Neural cell (in vitro differentiated cells): ENCODE measurements at regions not wholly inside any gene's neighbourhood (a gene's known extent, or its start where the extent isn't known, plus 50 kb on each side); places are given as distances from the start of the nearest gene placed in this dataset.

Experiments used
- H2AFZ ChIP-seq: fragments of 200-600, 300-800 bp; sonication (generic), shearing (Covaris generic); 2 replicates; pipeline ENCODE4 v1.6.0; 2014; ENCODE audit warnings: low read depth, mild to moderate bottlenecking, antibody characterized with exemption, low read length, moderate library complexity
- H3F3A ChIP-seq: fragments of 200-600 bp; shearing (Covaris generic); 2 replicates; pipeline ENCODE4 v1.6.1; 2016; ENCODE audit warnings: mild to moderate bottlenecking, moderate library complexity, mixed read lengths, antibody characterized with exemption, low read length; ENCODE audit not compliant: insufficient read depth, poor library complexity, severe bottlenecking
- H3K27ac ChIP-seq: fragments of 200-600, 300-800 bp; sonication (generic), shearing (Covaris generic); 2 replicates; pipeline ENCODE4 v1.5.1; 2014; ENCODE audit warnings: mild to moderate bottlenecking, low read length, moderate library complexity
- H3K27me3 ChIP-seq: fragments of 300-800, 200-600 bp; sonication (generic), shearing (Covaris generic); 2 replicates; pipeline ENCODE4 v1.6.0; 2014; ENCODE audit warnings: mild to moderate bottlenecking, low read depth, low read length, moderate library complexity; ENCODE audit not compliant: insufficient read depth
- H3K36me3 ChIP-seq: fragments of 300-800, 200-600 bp; sonication (generic), shearing (Covaris generic); 2 replicates; pipeline ENCODE4 v1.5.1; 2014; ENCODE audit warnings: mild to moderate bottlenecking, antibody characterized with exemption, low read length, moderate library complexity; ENCODE audit not compliant: insufficient read depth
- H3K4me2 ChIP-seq: fragments of 300-800, 200-600 bp; sonication (generic), shearing (Covaris generic); 2 replicates; pipeline ENCODE4 v1.6.0; 2014; ENCODE audit warnings: mild to moderate bottlenecking, low read length
- H3K4me3 ChIP-seq: fragments of 300-800, 200-600 bp; sonication (generic), shearing (Covaris generic); 2 replicates; pipeline ENCODE4 v1.5.1; 2014; ENCODE audit warnings: mild to moderate bottlenecking, low read length, moderate library complexity
- H3K79me2 ChIP-seq: fragments of 200-600 bp; shearing (Covaris generic); replicated peaks from 2 replicates; pipeline ENCODE4 v1.6.0; 2014; ENCODE audit warnings: mild to moderate bottlenecking, low read length, moderate library complexity; ENCODE audit not compliant: insufficient read depth
- H3K9ac ChIP-seq: fragments of 300-800, 200-600 bp; sonication (generic), shearing (Covaris generic); 2 replicates; pipeline ENCODE4 v1.6.1; 2016; ENCODE audit warnings: mild to moderate bottlenecking, low read length, mixed read lengths
- H3K9me2 ChIP-seq: fragments of 200-600 bp; shearing (Covaris generic); 2 replicates; pipeline ENCODE4 v1.6.1; 2016; ENCODE audit warnings: mild to moderate bottlenecking, low read length, mixed read lengths; ENCODE audit not compliant: insufficient read depth
- H3K9me3 ChIP-seq: fragments of 200-600, 300-800 bp; sonication (generic), shearing (Covaris generic); 2 replicates; pipeline ENCODE4 v1.6.1; 2016; ENCODE audit warnings: mild to moderate bottlenecking, mixed run types, low read length, moderate library complexity, mixed read lengths
- H4K20me1 ChIP-seq: fragments of 200-600 bp; shearing (Covaris generic); 2 replicates; pipeline ENCODE4 v1.6.1; 2016; ENCODE audit warnings: mild to moderate bottlenecking, mixed run types; ENCODE audit not compliant: insufficient read depth
- EP300 ChIP-seq: fragments of 450-650 bp; conservative IDR thresholded peaks from 2 replicates; pipeline ENCODE4 v1.6.1; 2014; ENCODE audit warnings: antibody characterized with exemption, mild to moderate bottlenecking, moderate library complexity; ENCODE audit not compliant: poor library complexity, severe bottlenecking
- EZH2 ChIP-seq: fragments of 200-600, 300-800 bp; shearing (Covaris generic), sonication (generic); IDR thresholded peaks from 2 replicates; pipeline ENCODE4 v1.6.1; 2014; ENCODE audit warnings: antibody characterized with exemption, low read length, borderline replicate concordance, mild to moderate bottlenecking; ENCODE audit not compliant: insufficient read depth, poor library complexity, severe bottlenecking
- MXI1 ChIP-seq: fragments of 450-650 bp; conservative IDR thresholded peaks from 2 replicates; pipeline ENCODE4 v1.6.1; 2014; ENCODE audit warnings: antibody characterized with exemption, mild to moderate bottlenecking; ENCODE audit not compliant: poor library complexity, severe bottlenecking
- POLR2AphosphoS5 ChIP-seq: IDR thresholded peaks from 2 replicates; pipeline ENCODE4 v1.6.1; 2012
- RAD21 ChIP-seq: fragments of 450-650 bp; conservative IDR thresholded peaks from 2 replicates; pipeline ENCODE4 v1.6.1; 2014; ENCODE audit warnings: antibody characterized with exemption, mild to moderate bottlenecking, moderate library complexity
- SMC3 ChIP-seq: fragments of 450-650 bp; conservative IDR thresholded peaks from 2 replicates; pipeline ENCODE4 v1.6.1; 2014; ENCODE audit warnings: antibody characterized with exemption, mild to moderate bottlenecking, moderate library complexity; ENCODE audit not compliant: poor library complexity
- TAF1 ChIP-seq: IDR thresholded peaks from 2 replicates; pipeline ENCODE4 v1.6.1; 2012; ENCODE audit warnings: low read depth
- TF ChIP-seq, protein P1 (sequence below): IDR thresholded peaks from 2 replicates; pipeline ENCODE4 v1.6.1; 2012; ENCODE audit warnings: borderline replicate concordance
- TF ChIP-seq, protein P2 (sequence below): fragments of 450-650 bp; IDR thresholded peaks from 2 replicates; pipeline ENCODE4 v1.5.1; 2014; ENCODE audit warnings: antibody characterized with exemption, mild to moderate bottlenecking, moderate library complexity; ENCODE audit not compliant: poor library complexity, severe bottlenecking

DNA sequence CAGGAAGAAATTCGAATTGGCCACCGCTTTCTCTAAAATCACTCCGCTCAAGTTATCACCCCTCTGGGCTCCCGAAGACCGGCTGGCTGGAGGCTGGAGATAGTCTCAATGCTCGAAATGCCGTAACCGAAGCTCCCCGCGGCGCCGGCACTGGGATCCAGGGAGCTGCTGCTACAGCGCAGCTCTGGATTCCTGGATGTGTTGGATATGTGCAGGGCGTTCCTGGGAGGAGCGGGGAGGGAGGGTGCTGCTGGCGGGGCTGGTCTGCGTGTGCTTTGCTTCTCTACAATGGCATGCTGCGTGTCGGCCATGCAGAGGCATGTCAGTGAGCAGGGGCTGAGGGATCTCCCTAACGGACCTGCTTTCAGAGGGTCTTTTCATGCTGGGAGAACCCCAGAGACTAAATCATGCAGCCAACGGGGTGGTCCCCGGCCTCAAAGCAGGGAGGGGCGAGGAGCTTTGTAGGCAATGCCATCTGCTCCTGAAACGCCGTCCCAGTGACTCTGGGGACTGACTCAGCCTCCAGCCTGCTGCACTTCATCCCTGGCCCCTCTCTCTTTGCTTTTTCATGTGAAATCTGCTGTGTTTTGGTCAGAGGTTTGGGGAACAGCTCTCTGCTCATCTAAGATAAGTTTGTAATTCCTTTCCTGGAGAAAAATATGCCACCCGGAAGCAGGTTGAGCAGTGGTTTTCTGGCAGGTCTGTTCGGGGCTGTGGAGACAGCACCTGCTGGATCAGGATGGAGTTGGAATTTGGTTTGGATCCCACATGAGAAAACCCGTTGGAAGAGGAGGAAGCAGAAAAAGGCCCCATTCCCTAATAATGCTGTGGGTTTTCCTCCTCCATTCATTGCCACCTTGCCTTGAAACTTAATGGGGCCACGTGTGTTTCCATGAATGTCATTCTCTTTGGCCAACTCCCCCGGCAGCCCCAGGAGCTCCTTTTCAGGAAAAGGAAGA, 311.4 kb downstream of the SEC14L1 start:
- TF ChIP-seq SMC3 (no peak), EZH2 (no peak), MXI1 (peak; percentile 78), RAD21 (no peak), TAF1 (peak; percentile 64), POLR2AphosphoS5 (peak; percentile 86), EP300 (no peak)
- TF ChIP-seq, protein P1, sequence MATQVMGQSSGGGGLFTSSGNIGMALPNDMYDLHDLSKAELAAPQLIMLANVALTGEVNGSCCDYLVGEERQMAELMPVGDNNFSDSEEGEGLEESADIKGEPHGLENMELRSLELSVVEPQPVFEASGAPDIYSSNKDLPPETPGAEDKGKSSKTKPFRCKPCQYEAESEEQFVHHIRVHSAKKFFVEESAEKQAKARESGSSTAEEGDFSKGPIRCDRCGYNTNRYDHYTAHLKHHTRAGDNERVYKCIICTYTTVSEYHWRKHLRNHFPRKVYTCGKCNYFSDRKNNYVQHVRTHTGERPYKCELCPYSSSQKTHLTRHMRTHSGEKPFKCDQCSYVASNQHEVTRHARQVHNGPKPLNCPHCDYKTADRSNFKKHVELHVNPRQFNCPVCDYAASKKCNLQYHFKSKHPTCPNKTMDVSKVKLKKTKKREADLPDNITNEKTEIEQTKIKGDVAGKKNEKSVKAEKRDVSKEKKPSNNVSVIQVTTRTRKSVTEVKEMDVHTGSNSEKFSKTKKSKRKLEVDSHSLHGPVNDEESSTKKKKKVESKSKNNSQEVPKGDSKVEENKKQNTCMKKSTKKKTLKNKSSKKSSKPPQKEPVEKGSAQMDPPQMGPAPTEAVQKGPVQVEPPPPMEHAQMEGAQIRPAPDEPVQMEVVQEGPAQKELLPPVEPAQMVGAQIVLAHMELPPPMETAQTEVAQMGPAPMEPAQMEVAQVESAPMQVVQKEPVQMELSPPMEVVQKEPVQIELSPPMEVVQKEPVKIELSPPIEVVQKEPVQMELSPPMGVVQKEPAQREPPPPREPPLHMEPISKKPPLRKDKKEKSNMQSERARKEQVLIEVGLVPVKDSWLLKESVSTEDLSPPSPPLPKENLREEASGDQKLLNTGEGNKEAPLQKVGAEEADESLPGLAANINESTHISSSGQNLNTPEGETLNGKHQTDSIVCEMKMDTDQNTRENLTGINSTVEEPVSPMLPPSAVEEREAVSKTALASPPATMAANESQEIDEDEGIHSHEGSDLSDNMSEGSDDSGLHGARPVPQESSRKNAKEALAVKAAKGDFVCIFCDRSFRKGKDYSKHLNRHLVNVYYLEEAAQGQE, result peak; percentile 92
- TF ChIP-seq, protein P2, sequence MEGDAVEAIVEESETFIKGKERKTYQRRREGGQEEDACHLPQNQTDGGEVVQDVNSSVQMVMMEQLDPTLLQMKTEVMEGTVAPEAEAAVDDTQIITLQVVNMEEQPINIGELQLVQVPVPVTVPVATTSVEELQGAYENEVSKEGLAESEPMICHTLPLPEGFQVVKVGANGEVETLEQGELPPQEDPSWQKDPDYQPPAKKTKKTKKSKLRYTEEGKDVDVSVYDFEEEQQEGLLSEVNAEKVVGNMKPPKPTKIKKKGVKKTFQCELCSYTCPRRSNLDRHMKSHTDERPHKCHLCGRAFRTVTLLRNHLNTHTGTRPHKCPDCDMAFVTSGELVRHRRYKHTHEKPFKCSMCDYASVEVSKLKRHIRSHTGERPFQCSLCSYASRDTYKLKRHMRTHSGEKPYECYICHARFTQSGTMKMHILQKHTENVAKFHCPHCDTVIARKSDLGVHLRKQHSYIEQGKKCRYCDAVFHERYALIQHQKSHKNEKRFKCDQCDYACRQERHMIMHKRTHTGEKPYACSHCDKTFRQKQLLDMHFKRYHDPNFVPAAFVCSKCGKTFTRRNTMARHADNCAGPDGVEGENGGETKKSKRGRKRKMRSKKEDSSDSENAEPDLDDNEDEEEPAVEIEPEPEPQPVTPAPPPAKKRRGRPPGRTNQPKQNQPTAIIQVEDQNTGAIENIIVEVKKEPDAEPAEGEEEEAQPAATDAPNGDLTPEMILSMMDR, result no peak
- peak overlapping the region; percentile 74 for H3K4me3 ChIP-seq
- no peaks in the 10 kb centered on the region for H4K20me1 ChIP-seq
- H2AFZ ChIP-seq, result no peak overlapping the region
- peak overlapping the region; percentile 95 for H3K4me2 ChIP-seq
- no peaks in the 10 kb centered on the region for H3K9me2 ChIP-seq
- peaks cover 70% of the 10 kb centered on the region for H3K79me2 ChIP-seq
- peak overlapping the region; percentile 98 for H3K27ac ChIP-seq
- no peaks in the 10 kb centered on the region for H3F3A ChIP-seq
- H3K9me3 ChIP-seq, result no peaks in the 10 kb centered on the region
- peaks cover 5% of the 10 kb centered on the region for H3K36me3 ChIP-seq
- no peaks in the 10 kb centered on the region for H3K27me3 ChIP-seq
- peak overlapping the region; percentile 95 for H3K9ac ChIP-seq

DNA sequence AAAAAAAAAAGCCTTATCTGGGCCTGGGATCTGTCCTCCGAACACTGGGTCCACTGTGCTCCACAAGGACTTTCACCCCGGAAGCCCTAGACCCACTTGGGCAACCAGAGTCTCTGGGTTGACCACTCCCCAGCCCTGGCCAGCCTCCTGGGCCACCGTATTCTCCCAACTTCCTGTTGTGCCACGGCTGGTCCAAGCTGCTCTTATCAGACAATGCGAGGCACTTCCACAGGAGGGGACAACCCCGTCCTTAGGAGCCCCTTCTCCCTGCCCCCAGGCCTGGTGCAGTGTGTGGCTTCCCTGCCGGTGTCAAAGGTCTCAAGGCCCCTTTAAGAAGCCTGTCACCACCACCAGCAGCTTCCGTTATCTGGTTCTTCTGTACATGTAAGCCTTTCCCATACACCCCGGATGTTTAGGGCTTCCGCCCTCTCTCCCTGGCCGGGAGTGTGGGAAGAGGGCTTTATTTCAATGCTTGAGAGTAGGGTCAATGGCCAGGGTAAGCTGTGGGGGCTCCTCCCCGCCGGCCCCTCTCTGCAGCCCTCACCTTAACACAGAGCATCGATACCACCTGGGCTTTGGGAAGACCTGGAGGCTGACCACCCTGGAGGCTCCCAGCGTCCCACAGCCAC, 313.0 kb downstream of the SEC14L1 start:
- Histone ChIP-seq H3K9me3 (no peaks in the 10 kb centered on the region), H4K20me1 (no peaks in the 10 kb centered on the region), H3K79me2 (peaks cover 76% of the 10 kb centered on the region), H3F3A (no peaks in the 10 kb centered on the region), H3K4me3 (peak overlapping the region; percentile 29), H3K4me2 (no peak overlapping the region), H2AFZ (no peak overlapping the region), H3K36me3 (no peaks in the 10 kb centered on the region), H3K27me3 (no peaks in the 10 kb centered on the region), H3K9me2 (no peaks in the 10 kb centered on the region), H3K27ac (no peak overlapping the region), H3K9ac (no peak overlapping the region)
- TF ChIP-seq, protein P2, result no peak
- TF ChIP-seq, protein P1, result no peak
- TF ChIP-seq SMC3 (no peak), EZH2 (no peak), POLR2AphosphoS5 (no peak), RAD21 (no peak), TAF1 (no peak)
